ENCODE measurements at regions not wholly inside any gene's neighbourhood (a gene's known extent, or its start where the extent isn't known, plus 50 kb on each side); places are given as distances from the start of the nearest gene placed in this dataset.

DNA sequence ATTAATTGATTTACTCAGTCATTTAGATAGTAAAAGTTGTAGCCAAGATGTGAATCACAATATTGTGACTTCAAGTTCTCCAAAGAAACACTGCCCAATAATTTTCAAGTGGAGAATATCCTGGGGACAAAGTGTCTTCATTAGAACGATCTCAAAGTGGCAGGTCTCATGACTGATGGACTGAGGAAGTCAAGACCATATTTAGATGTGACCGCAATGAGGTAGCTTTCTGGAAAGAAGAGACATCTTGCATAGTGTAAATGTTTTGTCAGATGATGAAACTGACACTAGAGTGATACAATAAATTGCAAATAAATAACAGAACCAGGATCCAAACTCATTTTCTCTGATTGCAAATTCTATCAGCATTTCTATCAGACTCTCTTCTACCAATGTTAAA is 1476.9 kb downstream of the EFNB2 start:
- TF ChIP-seq POLR2AphosphoS5 (IDR thresholded peaks at IDR 0.05; ENCODE audit: low read depth, low read length) (no peak), POLR2A (IDR thresholded peaks at IDR 0.05; ENCODE audit: low read depth, low read length) (no peak), TAF1 (IDR thresholded peaks at IDR 0.05; ENCODE audit: borderline replicate concordance, low read depth, low read length) (no peak)

All from GM12892 (cell line).